Neural progenitor cell (in vitro differentiated cells): ENCODE measurements at regions not wholly inside any gene's neighbourhood (a gene's known extent, or its start where the extent isn't known, plus 50 kb on each side); places are given as distances from the start of the nearest gene placed in this dataset.

ENCODE experiments used
- DNase-seq: peaks from one replicate; pipeline ENCODE4 v3.0.0-alpha.2; 2016; ENCODE audit warnings: low spot score
- H2AFZ ChIP-seq: fragments of 200-600 bp; sonication (generic); replicated peaks from 2 replicates; pipeline ENCODE4 v1.6.1; 2016; ENCODE audit warnings: antibody characterized with exemption
- H3F3A ChIP-seq: fragments of 200-600 bp; sonication (generic); 2 replicates; pipeline ENCODE4 v1.6.1; 2016; ENCODE audit warnings: antibody characterized with exemption, low read depth
- H3K27ac ChIP-seq: fragments of 200-600 bp; sonication (generic); 2 replicates; pipeline ENCODE4 v1.5.1; 2016; ENCODE audit warnings: mild to moderate bottlenecking
- H3K27me3 ChIP-seq: fragments of 200-600 bp; sonication (generic); 2 replicates; pipeline ENCODE4 v1.6.1; 2016; ENCODE audit warnings: mild to moderate bottlenecking, moderate library complexity
- H3K36me3 ChIP-seq: fragments of 200-600 bp; sonication (generic); 2 replicates; pipeline ENCODE4 v1.5.1; 2016
- H3K4me1 ChIP-seq: fragments of 200-600 bp; sonication (generic); 2 replicates; pipeline ENCODE4 v1.6.1; 2016; ENCODE audit warnings: mixed run types
- H3K4me2 ChIP-seq: fragments of 200-600 bp; sonication (generic); 2 replicates; pipeline ENCODE4 v1.6.1; 2016
- H3K4me3 ChIP-seq: fragments of 200-600 bp; sonication (generic); 2 replicates; pipeline ENCODE4 v1.5.1; 2016
- H3K79me2 ChIP-seq: fragments of 200-600 bp; sonication (generic); 2 replicates; pipeline ENCODE4 v1.6.1; 2016; ENCODE audit warnings: low read depth
- H3K9ac ChIP-seq: fragments of 200-600 bp; sonication (generic); 2 replicates; pipeline ENCODE4 v1.6.1; 2016
- H3K9me3 ChIP-seq: fragments of 200-600 bp; sonication (generic); 2 replicates; pipeline ENCODE4 v1.5.1; 2016; ENCODE audit warnings: low read depth
- H4K20me1 ChIP-seq: fragments of 200-600 bp; sonication (generic); 2 replicates; pipeline ENCODE4 v1.6.1; 2016; ENCODE audit warnings: low read depth
- H3K27ac Mint-ChIP-seq: 3 replicates; pipeline ENCODE4 v1.8.0; 2021; ENCODE audit warnings: mixed read lengths
- H3K27me3 Mint-ChIP-seq: 2 replicates; pipeline ENCODE4 v1.8.0; 2022; ENCODE audit warnings: low read depth, mild to moderate bottlenecking, inconsistent platforms, moderate library complexity, mixed read lengths; ENCODE audit not compliant: insufficient read depth
- H3K36me3 Mint-ChIP-seq: 3 replicates; pipeline ENCODE4 v1.8.0; 2021; ENCODE audit warnings: mixed read lengths
- H3K4me1 Mint-ChIP-seq: 3 replicates; pipeline ENCODE4 v1.8.0; 2021; ENCODE audit warnings: mixed read lengths
- H3K4me3 Mint-ChIP-seq: 3 replicates; pipeline ENCODE4 v1.8.0; 2021; ENCODE audit warnings: mild to moderate bottlenecking, moderate library complexity, mixed read lengths
- H3K9me3 Mint-ChIP-seq: 3 replicates; pipeline ENCODE4 v1.8.0; 2020; ENCODE audit warnings: mixed read lengths
- EZH2 ChIP-seq: fragments of 200-600 bp; sonication (generic); IDR thresholded peaks from 2 replicates; pipeline ENCODE4 v1.6.1; 2017; ENCODE audit warnings: antibody characterized with exemption, mild to moderate bottlenecking, moderate library complexity
- EZH2phosphoT487 ChIP-seq: fragments of 200-600 bp; sonication (generic); IDR thresholded peaks from 2 replicates; pipeline ENCODE4 v1.6.1; 2017; ENCODE audit warnings: antibody characterized with exemption
- TF ChIP-seq, protein P1 (sequence below): fragments of 200-600 bp; sonication (generic); IDR thresholded peaks from 2 replicates; pipeline ENCODE4 v1.5.1; 2017; ENCODE audit warnings: antibody characterized with exemption, mild to moderate bottlenecking

DNA sequence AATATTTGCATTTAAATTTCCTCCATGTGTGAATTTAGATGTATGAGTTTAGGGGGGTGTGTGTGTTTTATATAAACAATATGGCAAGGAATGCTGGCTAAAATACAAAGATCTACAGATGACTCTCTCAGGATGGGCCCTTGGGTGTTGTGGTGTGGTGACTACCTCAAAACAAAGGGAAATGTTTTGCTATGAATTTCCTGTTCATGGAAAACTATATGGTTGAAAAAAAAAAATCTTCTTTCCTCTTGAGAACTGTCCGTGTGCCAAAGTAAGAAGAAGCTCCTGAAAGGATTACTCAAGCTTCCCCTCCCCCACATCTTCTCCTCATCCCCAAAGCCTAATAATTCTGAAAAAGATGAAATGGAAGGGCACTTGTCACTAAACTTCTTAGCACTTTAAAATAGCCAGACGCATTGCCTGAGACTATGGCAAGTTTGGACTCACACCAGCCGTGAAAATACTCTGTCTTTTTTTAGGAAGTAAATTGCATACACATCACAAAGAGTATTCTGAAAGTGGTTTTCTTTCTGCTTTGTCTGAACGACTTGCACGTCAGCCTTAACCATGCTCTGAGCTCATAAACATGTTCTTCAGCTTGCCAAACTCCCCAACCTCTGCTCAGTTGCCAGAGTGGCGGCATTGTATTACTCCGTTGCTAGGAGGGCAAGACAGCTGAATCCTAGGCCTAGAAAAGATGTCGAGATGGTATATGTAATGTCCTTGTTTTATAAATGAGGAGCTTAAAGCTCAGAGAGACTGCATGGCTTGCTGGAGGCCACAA lies 250.4 kb upstream of the JADE1 start:
- H3K4me1 ChIP-seq = peaks cover 5% of the 10 kb centered on the region
- no peak overlapping the region for H3K27ac Mint-ChIP-seq
- no peak overlapping the region for H3K27ac ChIP-seq
- H3K9ac ChIP-seq = no peak overlapping the region
- H3K27me3 ChIP-seq = no peaks in the 10 kb centered on the region
- no peaks in the 10 kb centered on the region for H3K9me3 Mint-ChIP-seq
- TF ChIP-seq, protein P1, sequence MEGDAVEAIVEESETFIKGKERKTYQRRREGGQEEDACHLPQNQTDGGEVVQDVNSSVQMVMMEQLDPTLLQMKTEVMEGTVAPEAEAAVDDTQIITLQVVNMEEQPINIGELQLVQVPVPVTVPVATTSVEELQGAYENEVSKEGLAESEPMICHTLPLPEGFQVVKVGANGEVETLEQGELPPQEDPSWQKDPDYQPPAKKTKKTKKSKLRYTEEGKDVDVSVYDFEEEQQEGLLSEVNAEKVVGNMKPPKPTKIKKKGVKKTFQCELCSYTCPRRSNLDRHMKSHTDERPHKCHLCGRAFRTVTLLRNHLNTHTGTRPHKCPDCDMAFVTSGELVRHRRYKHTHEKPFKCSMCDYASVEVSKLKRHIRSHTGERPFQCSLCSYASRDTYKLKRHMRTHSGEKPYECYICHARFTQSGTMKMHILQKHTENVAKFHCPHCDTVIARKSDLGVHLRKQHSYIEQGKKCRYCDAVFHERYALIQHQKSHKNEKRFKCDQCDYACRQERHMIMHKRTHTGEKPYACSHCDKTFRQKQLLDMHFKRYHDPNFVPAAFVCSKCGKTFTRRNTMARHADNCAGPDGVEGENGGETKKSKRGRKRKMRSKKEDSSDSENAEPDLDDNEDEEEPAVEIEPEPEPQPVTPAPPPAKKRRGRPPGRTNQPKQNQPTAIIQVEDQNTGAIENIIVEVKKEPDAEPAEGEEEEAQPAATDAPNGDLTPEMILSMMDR = no peak
- TF ChIP-seq EZH2phosphoT487 (no peak), EZH2 (no peak)
- H3K36me3 Mint-ChIP-seq = no peaks in the 10 kb centered on the region
- H4K20me1 ChIP-seq = no peaks in the 10 kb centered on the region
- H3K36me3 ChIP-seq = no peaks in the 10 kb centered on the region
- H2AFZ ChIP-seq = peak overlapping the region; percentile 80
- no peaks in the 10 kb centered on the region for H3K79me2 ChIP-seq
- no peak overlapping the region for H3K4me3 ChIP-seq
- H3K4me2 ChIP-seq = no peak overlapping the region
- peaks cover 7% of the 10 kb centered on the region for H3K27me3 Mint-ChIP-seq
- H3K9me3 ChIP-seq = no peaks in the 10 kb centered on the region
- no peak for DNase-seq
- H3K4me1 Mint-ChIP-seq = peaks cover 7% of the 10 kb centered on the region
- no peak overlapping the region for H3K4me3 Mint-ChIP-seq
- no peaks in the 10 kb centered on the region for H3F3A ChIP-seq

DNA sequence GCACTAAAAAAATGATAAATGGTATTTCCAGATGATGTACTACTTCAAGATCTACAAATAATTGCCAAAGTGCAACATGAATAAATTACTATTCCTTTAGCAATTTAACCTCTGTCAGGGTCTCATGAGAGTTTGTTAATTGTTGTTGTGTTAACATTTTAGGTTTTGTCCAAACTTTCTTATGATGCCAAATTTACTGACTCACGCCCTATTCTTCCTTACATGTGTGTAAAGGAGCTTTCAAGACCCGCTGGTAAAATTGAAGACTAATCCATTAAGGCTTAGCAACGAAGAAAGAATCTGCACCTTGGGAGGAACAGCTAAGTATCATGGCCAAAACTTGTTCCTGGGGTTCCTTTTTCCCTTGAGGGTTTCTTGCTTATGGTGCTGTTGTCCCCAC lies 252.7 kb upstream of the JADE1 start:
- H3F3A ChIP-seq = no peaks in the 10 kb centered on the region
- H3K27ac ChIP-seq = no peak overlapping the region
- H3K9ac ChIP-seq = no peak overlapping the region
- DNase-seq = no peak
- peaks cover 5% of the 10 kb centered on the region for H3K4me1 ChIP-seq
- H4K20me1 ChIP-seq = no peaks in the 10 kb centered on the region
- H3K36me3 Mint-ChIP-seq = no peaks in the 10 kb centered on the region
- no peak overlapping the region for H3K4me3 ChIP-seq
- peaks cover 20% of the 10 kb centered on the region for H3K4me1 Mint-ChIP-seq
- H3K79me2 ChIP-seq = no peaks in the 10 kb centered on the region
- H3K27me3 Mint-ChIP-seq = peaks cover 7% of the 10 kb centered on the region
- H3K4me3 Mint-ChIP-seq = no peak overlapping the region
- H3K27me3 ChIP-seq = no peaks in the 10 kb centered on the region
- H3K9me3 ChIP-seq = no peaks in the 10 kb centered on the region
- H3K4me2 ChIP-seq = no peak overlapping the region
- no peak overlapping the region for H3K27ac Mint-ChIP-seq
- no peaks in the 10 kb centered on the region for H3K36me3 ChIP-seq
- no peak overlapping the region for H2AFZ ChIP-seq
- no peaks in the 10 kb centered on the region for H3K9me3 Mint-ChIP-seq
- TF ChIP-seq EZH2phosphoT487 (no peak), EZH2 (no peak)
- TF ChIP-seq, protein P1 = no peak

DNA sequence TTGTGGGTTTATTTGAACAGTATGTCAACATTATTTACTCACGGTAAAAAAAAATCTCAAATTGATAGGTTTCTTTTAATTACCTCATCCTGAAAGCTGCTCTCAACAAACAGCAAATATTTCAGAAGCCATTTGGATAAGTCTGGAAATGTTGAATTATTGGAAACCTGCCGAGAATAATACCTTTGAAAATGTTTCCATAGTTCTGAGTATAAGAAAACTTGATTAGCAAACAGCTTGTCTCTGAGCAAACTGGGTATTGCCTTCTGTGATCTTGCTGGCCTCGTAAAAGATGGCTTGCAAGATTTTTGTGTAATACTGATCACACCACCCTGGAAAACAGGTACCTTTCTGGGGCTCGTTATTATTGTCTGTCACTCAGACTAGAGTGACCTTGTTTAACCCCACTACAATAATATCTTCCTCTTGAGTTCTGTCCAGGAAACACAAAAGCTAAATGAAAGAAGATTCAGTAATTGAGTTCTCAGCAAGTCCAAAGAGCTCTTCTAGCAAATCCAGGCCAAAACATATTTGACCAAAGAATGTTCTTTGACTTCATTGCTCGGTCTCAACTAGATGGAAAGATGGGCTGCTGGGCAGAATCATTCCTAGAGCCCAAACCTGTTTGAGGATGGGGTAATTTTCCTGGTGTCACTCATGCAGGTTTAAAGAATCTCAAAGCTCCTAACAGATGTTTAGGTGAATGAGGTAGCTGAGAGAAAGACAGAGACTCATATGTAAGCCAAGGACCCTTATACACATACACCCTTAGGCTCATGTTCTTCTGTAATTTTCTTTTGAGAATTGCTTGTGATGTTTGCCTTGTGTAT lies 255.6 kb upstream of the JADE1 start:
- no peak overlapping the region for H2AFZ ChIP-seq
- no peak overlapping the region for H3K4me2 ChIP-seq

More for the DNA sequence above, 255.6 kb upstream of the JADE1 start:
- no peak for DNase-seq
- Histone ChIP-seq H3K36me3 (no peaks in the 10 kb centered on the region), H3K9ac (no peak overlapping the region), H3F3A (no peaks in the 10 kb centered on the region), H3K27ac (no peak overlapping the region), H4K20me1 (no peaks in the 10 kb centered on the region), H3K9me3 (no peaks in the 10 kb centered on the region), H3K4me1 (no peaks in the 10 kb centered on the region), H3K4me3 (no peak overlapping the region), H3K79me2 (no peaks in the 10 kb centered on the region), H3K27me3 (no peaks in the 10 kb centered on the region)
- Mint-ChIP-seq H3K27me3 (peaks cover 7% of the 10 kb centered on the region), H3K9me3 (peaks cover 3% of the 10 kb centered on the region), H3K4me3 (no peak overlapping the region), H3K4me1 (peaks cover 13% of the 10 kb centered on the region), H3K36me3 (peaks cover 2% of the 10 kb centered on the region), H3K27ac (peak overlapping the region; percentile 42)
- TF ChIP-seq EZH2phosphoT487 (no peak), EZH2 (no peak)
